Endodermal cell (in vitro differentiated cells): ENCODE measurements at regions not wholly inside any gene's neighbourhood (a gene's known extent, or its start where the extent isn't known, plus 50 kb on each side); places are given as distances from the start of the nearest gene placed in this dataset.
A peak's percentile ranks its signal among the peaks of the same experiment; 100 is the strongest.

ENCODE experiments used
- DNase-seq: peaks from one replicate; pipeline ENCODE4 v3.0.0-alpha.2; 2017
- H3K27ac ChIP-seq: 2 replicates; pipeline ENCODE4 v1.5.1; 2013; ENCODE audit warnings: mild to moderate bottlenecking, low read depth, low read length, moderate library complexity
- H3K27me3 ChIP-seq: 2 replicates; pipeline ENCODE4 v1.6.1; 2013; ENCODE audit warnings: mild to moderate bottlenecking, low read length, moderate library complexity; ENCODE audit not compliant: insufficient read depth, control insufficient read depth, poor library complexity, severe bottlenecking
- H3K36me3 ChIP-seq: 2 replicates; pipeline ENCODE4 v1.7.0; 2013; ENCODE audit warnings: mild to moderate bottlenecking, low read length, moderate library complexity; ENCODE audit not compliant: control insufficient read depth, insufficient read depth
- H3K4me1 ChIP-seq: one replicate; pipeline ENCODE4 v1.7.0; 2013; ENCODE audit warnings: low read length; ENCODE audit not compliant: control insufficient read depth, insufficient read depth
- H3K4me3 ChIP-seq: 2 replicates; pipeline ENCODE4 v1.5.1; 2013; ENCODE audit warnings: mild to moderate bottlenecking, low read length, moderate library complexity
- H3K9ac ChIP-seq: 2 replicates; pipeline ENCODE4 v1.6.1; 2013; ENCODE audit warnings: mild to moderate bottlenecking, low read length, moderate library complexity; ENCODE audit not compliant: poor library complexity, severe bottlenecking; ENCODE audit errors: extremely low read depth
- H3K9me3 ChIP-seq: 2 replicates; pipeline ENCODE4 v1.6.1; 2013; ENCODE audit warnings: mild to moderate bottlenecking, low read length, moderate library complexity; ENCODE audit not compliant: control insufficient read depth
- H3K27ac Mint-ChIP-seq: 2 replicates; pipeline ENCODE4 v1.8.0; 2020; ENCODE audit warnings: mixed read lengths
- H3K27me3 Mint-ChIP-seq: 2 replicates; pipeline ENCODE4 v1.8.0; 2021; ENCODE audit warnings: mild to moderate bottlenecking, mixed read lengths; ENCODE audit not compliant: insufficient read depth
- H3K36me3 Mint-ChIP-seq: 2 replicates; pipeline ENCODE4 v1.8.0; 2020; ENCODE audit warnings: low read depth, mixed read lengths
- H3K4me1 Mint-ChIP-seq: 2 replicates; pipeline ENCODE4 v1.8.0; 2020; ENCODE audit warnings: mixed read lengths
- H3K4me3 Mint-ChIP-seq: 2 replicates; pipeline ENCODE4 v1.8.0; 2020; ENCODE audit warnings: mild to moderate bottlenecking, moderate library complexity, mixed read lengths
- H3K9me3 Mint-ChIP-seq: 2 replicates; pipeline ENCODE4 v1.8.0; 2020; ENCODE audit warnings: mild to moderate bottlenecking, mixed read lengths
- CTCF ChIP-seq: fragments of 200-600 bp; sonication (generic); conservative IDR thresholded peaks from 2 replicates; pipeline ENCODE4 v1.5.0; 2021; ENCODE audit warnings: antibody characterized with exemption, mild to moderate bottlenecking
- WGBS, 2 experiments: methylation state at CpG; one replicate each; pipeline versions ENCODE4 v1.1.5 to v1.1.7; 2013; ENCODE audit warnings: missing lambda C conversion rate in 2 of 2, mixed read lengths in 1 of 2; ENCODE audit not compliant: insufficient coverage in 1 of 2, insufficient read length in 1 of 2; 5-methylcytosine and 5-hydroxymethylcytosine counted together

- TF ChIP-seq CTCF = no peak
- no peaks in the 10 kb centered on the region for H3K4me1 ChIP-seq
- no peak for DNase-seq
- H3K27me3 ChIP-seq = peaks cover 13% of the 10 kb centered on the region
- Mint-ChIP-seq H3K27me3 (peaks cover 2% of the 10 kb centered on the region), H3K9me3 (no peaks in the 10 kb centered on the region), H3K4me3 (no peak overlapping the region), H3K36me3 (no peaks in the 10 kb centered on the region), H3K27ac (no peak overlapping the region), H3K4me1 (peaks cover 8% of the 10 kb centered on the region)
- no peaks in the 10 kb centered on the region for H3K9me3 ChIP-seq
- no peak overlapping the region for H3K9ac ChIP-seq
- WGBS, 2 experiments = 72 to 94% methylated on average over 2 to 3 of the region's 3 CpGs
- H3K36me3 ChIP-seq = no peaks in the 10 kb centered on the region
- no peak overlapping the region for H3K4me3 ChIP-seq
- H3K27ac ChIP-seq = no peak overlapping the region
Measured at GRCh38 chr16:26275021-26275590, 583.3 kb downstream of the HS3ST4 start.

- Mint-ChIP-seq H3K27ac (no peak overlapping the region), H3K9me3 (no peaks in the 10 kb centered on the region), H3K27me3 (no peaks in the 10 kb centered on the region), H3K36me3 (no peaks in the 10 kb centered on the region), H3K4me1 (peaks cover 8% of the 10 kb centered on the region), H3K4me3 (no peak overlapping the region)
- Histone ChIP-seq H3K9me3 (no peaks in the 10 kb centered on the region), H3K27ac (no peak overlapping the region), H3K36me3 (no peaks in the 10 kb centered on the region), H3K9ac (no peak overlapping the region), H3K27me3 (peaks cover 3% of the 10 kb centered on the region), H3K4me3 (no peak overlapping the region), H3K4me1 (no peaks in the 10 kb centered on the region)
- no peak for TF ChIP-seq CTCF
- no peak for DNase-seq
- WGBS, 2 experiments = 92 to 98% methylated on average over 2 to 4 of the region's 4 CpGs
Measured at GRCh38 chr16:26276289-26276688, 584.5 kb downstream of the HS3ST4 start.

- no peak overlapping the region for H3K4me3 ChIP-seq
- no peaks in the 10 kb centered on the region for H3K36me3 Mint-ChIP-seq
- 70 to 78% methylated on average over 7 to 8 of the region's 8 CpGs for WGBS, 2 experiments
- peak; percentile 49 for DNase-seq
- TF ChIP-seq CTCF = no peak
- no peaks in the 10 kb centered on the region for H3K4me1 ChIP-seq
- no peaks in the 10 kb centered on the region for H3K9me3 ChIP-seq
- no peak overlapping the region for H3K9ac ChIP-seq
- H3K27ac ChIP-seq = no peak overlapping the region
- H3K9me3 Mint-ChIP-seq = no peaks in the 10 kb centered on the region
- peaks cover 4% of the 10 kb centered on the region for H3K4me1 Mint-ChIP-seq
- H3K27ac Mint-ChIP-seq = no peak overlapping the region
- H3K36me3 ChIP-seq = no peaks in the 10 kb centered on the region
- no peaks in the 10 kb centered on the region for H3K27me3 Mint-ChIP-seq
- H3K4me3 Mint-ChIP-seq = no peak overlapping the region
- H3K27me3 ChIP-seq = no peaks in the 10 kb centered on the region
Measured at GRCh38 chr16:26281381-26282110, 589.8 kb downstream of the HS3ST4 start.
